GM10266 (cell line): ENCODE measurements at regions not wholly inside any gene's neighbourhood (a gene's known extent, or its start where the extent isn't known, plus 50 kb on each side); places are given as distances from the start of the nearest gene placed in this dataset.

Experiments
- DNase-seq: peaks from one replicate; pipeline ENCODE4 v3.0.0; 2012; ENCODE audit errors: extremely low spot score
- TF ChIP-seq, protein P1 (sequence below): IDR thresholded peaks from 2 replicates; pipeline ENCODE4 v1.5.1; 2012; ENCODE audit warnings: mild to moderate bottlenecking, low read depth; ENCODE audit not compliant: control insufficient read depth, insufficient read depth; ENCODE audit errors: missing control alignments

DNA sequence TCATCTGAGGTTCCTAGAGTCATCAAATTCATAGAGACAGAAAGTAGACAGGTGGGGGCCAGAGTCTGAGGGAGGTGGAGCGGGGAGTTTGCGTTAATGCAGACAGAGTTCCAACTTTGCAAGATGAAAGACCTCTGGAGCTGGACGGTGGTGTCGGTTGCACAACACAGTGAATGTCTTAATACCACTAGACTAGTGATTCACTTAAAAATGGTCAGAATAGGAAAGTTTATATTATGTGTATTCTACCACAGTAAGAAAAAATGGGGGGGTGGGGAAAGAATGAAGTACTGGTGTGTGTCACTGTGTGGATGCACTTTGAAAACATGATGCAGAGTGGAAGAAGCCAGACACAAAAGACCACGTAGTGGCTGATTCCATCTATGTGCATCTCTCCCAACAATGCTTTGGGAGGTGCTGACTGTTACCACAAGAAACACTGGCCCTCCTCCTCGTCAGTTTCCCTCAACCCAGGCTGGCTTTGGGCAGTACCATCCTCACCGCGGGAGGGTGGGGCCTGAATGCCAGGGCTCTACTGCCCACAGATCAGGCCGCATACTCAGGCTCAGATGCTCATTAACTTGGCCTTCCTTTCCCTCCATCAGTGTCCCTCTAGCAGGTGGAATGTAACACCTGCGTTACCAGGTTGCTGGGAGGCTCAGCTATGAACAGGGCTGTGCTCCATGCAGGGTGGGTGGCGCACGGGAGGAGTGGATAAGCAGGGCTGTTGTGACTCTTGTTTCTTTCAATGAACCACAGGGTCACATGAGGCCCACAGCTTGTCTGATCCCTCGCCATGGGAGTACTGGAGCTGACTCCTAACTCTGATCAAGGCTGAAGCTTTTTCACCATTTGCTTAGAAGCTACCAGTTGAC lies 297.0 kb downstream of the CTTN start:
- TF ChIP-seq, protein P1, sequence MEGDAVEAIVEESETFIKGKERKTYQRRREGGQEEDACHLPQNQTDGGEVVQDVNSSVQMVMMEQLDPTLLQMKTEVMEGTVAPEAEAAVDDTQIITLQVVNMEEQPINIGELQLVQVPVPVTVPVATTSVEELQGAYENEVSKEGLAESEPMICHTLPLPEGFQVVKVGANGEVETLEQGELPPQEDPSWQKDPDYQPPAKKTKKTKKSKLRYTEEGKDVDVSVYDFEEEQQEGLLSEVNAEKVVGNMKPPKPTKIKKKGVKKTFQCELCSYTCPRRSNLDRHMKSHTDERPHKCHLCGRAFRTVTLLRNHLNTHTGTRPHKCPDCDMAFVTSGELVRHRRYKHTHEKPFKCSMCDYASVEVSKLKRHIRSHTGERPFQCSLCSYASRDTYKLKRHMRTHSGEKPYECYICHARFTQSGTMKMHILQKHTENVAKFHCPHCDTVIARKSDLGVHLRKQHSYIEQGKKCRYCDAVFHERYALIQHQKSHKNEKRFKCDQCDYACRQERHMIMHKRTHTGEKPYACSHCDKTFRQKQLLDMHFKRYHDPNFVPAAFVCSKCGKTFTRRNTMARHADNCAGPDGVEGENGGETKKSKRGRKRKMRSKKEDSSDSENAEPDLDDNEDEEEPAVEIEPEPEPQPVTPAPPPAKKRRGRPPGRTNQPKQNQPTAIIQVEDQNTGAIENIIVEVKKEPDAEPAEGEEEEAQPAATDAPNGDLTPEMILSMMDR: no peak
- DNase-seq: no peak

DNA sequence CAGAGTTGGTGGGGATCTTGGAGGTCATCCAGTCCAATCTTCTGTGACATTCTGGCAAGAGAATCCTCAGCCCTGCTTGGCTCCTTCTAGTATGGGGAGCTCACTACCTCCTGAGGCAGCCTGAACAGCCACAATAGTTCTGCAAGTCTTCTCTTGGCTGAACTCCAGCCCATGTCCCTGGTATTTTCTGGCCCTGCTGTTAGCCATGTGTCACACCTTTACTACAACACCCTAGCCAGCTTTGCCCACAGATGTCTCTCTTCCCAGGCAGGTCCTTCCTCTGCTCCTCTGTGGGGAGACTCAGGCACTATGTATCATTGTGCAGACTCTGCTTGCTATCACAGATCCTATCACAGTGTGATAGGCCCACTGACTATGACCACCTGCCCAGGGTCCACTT lies 297.7 kb downstream of the CTTN start:
- TF ChIP-seq, protein P1: no peak
- DNase-seq: no peak

DNA sequence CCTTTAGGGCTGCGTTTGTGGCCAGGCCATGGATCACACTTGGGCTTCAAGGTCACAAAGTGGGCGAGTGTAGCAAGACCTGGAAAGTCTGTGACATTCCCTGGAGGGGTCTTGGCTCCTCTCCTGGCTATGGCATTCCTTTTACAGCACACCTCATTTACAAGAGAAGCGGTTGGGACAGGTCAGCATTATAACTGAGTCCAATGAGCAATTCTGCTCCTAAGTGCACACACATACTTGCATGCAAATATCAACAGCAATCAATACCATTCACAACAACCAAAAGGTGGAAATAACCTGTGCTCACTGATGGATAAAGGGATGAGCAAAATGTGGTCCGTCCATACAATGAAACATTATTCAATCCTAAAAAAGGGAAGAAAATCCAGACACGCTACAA lies 298.2 kb downstream of the CTTN start:
- no peak for DNase-seq
- TF ChIP-seq, protein P1: no peak

DNA sequence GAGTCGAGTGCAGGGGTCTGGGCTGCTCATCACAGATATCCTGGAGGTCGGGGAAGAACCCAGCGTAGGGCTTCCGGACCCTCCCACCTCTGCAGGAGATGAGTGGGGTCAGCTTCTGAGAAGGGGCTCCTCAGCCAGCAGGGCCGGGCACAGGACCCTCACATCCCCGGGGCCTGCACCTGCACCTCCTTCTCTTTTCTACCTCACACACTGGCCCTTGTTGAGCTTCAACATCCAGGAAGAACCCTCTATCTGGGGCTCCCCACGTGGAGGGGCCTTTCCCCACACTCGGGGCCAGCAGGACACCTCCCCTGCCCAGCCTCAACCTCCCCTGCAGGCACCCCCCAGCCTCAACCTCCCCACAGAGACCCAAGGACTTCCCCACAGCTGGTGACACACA lies 299.4 kb downstream of the CTTN start:
- TF ChIP-seq, protein P1: no peak
- no peak for DNase-seq

DNA sequence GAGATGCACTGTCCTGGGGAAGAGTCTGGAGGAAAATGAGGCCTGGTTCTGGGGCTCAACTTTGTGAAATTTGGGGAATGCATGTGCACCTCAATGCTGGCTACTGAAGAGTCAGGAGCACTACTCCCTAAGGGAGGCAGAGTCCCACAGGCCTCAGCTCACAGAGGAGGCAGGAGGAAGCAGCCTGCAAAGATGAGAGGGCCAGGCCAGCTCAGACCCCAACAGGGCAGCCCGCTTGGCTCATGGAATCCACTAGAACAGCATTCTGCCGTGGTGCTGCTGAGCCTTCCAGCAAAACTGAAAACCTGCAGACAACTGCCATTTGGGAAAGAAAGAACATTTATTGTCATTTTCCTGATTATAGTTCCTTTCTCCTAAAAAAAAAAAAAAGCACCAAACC lies 300.5 kb downstream of the CTTN start:
- TF ChIP-seq, protein P1: no peak
- no peak for DNase-seq

DNA sequence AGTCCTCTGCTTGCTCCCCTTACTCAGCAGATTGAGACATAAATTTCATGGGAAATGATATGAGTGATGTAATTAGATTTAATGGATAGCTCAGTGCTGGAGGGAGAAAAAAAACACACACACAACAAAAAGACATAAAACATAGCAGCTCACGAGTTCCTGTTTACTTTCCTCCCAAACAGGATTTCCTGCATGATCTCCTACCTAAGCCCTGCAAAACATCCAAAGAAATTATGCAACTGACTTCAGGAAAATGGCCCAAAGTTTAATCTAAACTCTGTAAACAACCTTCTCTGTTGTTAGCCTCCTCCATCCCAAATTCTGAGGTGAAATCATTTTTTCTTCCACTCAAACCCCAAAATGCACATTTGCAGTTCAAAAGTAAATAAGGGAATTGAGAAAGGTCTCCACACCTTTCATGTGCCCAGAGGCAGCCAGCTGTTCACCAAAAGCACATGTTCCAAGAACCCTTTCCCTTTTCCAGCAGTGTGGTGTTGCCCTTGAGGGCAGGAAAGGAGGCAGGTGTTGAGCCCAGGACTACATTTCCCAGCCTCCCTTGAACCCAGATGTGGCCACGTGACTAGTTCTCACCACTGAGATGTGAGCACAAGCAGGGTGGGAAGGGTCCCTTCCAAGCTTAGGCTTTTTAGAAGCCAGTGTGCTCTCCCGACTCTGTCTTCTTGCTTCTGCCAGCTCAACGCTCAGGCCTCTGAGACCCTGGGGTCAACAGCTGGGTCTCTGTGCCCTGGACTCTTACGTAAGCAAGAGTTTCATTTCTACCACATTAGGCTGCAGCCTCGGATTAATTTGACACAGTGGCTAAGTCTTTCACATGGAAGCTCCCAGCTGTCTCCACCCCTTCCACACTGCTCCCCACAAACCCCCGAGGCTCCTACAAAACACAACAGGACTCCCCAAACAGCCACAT lies 301.2 kb downstream of the CTTN start:
- no peak for DNase-seq
- TF ChIP-seq, protein P1: no peak
